ENCODE measurements at regions not wholly inside any gene's neighbourhood (a gene's known extent, or its start where the extent isn't known, plus 50 kb on each side); places are given as distances from the start of the nearest gene placed in this dataset.

DNA sequence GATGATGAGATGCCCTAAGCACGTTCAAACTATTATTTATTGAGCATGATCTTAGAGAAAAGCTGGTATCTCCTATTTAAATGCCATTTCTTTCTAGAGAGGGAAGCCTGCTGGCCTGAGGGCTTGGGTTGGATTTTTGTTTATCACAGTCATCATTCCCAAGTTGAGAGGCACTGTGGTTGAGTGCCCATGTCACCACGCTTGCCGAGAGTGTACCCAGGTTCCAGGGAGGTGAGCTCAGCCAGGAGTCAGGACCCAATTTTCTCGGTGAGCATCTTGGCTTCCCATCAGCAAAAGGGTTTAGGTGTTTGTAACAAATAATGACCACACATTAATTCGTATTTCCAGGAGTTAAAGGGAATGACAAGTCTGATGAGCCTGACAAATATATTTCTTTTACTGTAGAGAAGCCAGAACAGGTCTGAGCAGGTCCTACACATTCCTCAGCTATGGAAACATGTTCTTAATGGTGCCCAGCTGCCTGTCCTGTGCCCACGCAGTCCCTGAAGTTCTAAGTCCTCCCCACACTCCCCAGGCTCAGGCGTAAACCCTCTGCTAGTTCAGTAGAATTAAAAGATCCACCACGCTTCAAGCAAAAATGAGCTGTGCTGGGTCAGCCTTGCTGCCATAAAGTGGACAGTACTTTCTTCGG, 258.9 kb upstream of the IRX2 start:
- TF ChIP-seq, protein P1, sequence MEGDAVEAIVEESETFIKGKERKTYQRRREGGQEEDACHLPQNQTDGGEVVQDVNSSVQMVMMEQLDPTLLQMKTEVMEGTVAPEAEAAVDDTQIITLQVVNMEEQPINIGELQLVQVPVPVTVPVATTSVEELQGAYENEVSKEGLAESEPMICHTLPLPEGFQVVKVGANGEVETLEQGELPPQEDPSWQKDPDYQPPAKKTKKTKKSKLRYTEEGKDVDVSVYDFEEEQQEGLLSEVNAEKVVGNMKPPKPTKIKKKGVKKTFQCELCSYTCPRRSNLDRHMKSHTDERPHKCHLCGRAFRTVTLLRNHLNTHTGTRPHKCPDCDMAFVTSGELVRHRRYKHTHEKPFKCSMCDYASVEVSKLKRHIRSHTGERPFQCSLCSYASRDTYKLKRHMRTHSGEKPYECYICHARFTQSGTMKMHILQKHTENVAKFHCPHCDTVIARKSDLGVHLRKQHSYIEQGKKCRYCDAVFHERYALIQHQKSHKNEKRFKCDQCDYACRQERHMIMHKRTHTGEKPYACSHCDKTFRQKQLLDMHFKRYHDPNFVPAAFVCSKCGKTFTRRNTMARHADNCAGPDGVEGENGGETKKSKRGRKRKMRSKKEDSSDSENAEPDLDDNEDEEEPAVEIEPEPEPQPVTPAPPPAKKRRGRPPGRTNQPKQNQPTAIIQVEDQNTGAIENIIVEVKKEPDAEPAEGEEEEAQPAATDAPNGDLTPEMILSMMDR (IDR thresholded peaks at IDR 0.05): no peak
- no peak for TF ChIP-seq POLR2A (IDR thresholded peaks at IDR 0.05)

Measured in lower leg skin (tissue), 3 donors.